Fibroblast of gingiva (primary cell): ENCODE measurements at regions not wholly inside any gene's neighbourhood (a gene's known extent, or its start where the extent isn't known, plus 50 kb on each side); places are given as distances from the start of the nearest gene placed in this dataset.

ENCODE experiments used
- DNase-seq: peaks from one replicate; pipeline ENCODE4 v3.0.0-alpha.2; 2011; ENCODE audit warnings: low read depth

DNA sequence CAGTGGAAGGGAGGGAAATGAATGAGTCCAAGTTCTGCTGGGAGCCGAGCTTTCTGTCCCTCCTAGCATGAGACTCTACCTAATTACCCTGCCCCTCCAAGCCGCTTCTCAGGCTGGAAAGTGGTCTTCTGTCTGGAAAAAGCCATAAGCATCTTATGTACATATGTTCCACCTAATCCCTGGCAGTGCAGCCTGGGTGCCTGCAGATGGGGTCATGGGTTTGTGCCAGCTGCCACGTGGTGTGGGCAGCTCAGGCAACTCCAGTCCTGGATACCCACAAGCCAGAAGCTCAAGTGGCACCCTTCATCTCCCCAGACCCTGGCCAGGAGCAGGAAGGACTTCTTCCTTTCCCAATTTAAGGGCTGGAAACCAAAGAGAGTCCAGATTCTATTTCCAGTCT, 253.1 kb downstream of the LY86 start:
- no peak for DNase-seq

DNA sequence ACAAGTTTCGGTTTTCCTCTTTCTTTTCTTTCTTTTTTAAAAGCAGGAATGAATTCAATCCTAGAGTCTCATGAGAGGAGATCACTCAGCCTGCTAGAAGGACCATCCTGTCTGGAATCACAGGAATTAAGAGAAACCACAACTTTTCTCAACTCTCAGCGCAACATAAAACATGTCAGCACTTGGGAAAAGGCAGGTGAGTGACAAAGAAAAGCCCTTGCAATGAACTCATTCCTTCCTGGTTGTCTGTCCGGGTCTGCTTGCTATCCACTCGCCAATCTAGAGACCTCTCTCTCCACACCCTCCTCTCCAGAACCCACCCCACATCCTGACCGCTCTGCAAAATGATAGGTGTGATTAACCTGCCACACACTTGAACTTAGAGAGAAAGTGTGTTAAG, 253.8 kb downstream of the LY86 start:
- no peak for DNase-seq

DNA sequence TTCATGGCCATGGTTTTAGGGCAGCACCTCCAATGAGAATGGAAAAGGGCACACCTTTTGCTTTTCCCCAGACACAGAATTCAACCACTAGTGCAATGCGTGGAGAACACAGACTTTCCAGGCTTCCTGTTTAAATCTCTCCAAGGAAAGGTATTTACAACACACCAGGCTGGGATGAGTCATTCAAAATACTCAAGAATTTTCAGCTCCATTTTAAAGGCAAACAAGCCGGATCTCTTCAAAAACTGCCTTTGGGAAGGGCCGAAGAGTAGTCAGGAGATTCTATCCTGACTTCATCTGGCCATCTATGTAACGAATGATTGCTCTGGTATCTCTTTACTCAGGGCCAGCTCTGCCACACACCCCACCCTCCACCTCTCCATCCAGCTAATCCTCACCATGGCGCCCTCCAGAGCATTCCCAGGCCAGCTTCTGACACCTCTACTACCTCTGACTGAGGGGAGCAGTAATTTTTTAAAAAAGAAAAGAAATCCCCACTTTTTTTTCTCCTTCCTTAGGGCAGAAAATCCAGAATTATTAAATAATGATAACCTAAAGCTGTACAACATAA, 254.6 kb downstream of the LY86 start:
- no peak for DNase-seq

- DNase-seq: no peak
Measured at GRCh38 chr6:6843777-6844176, 255.3 kb downstream of the LY86 start.

DNA sequence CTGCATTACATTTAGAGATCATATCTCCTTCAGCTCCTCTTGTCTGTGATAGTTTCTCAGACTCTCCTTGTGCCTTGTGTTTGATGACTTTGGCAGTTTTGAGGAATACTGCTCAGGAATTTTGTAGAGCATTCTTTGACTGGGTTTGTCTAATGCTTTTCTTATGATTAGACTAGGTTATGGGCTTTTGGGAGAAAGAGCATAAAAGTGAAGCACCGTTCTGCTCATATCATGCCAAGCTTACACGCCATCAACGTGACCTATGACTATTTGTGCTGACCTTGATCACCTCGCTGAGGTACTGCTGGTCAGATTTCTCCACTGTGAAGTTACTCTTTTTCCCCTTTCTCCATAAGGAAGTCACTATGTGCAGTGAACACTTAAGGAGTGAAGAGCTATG, 256.0 kb downstream of the LY86 start:
- no peak for DNase-seq

- no peak for DNase-seq
Measured at GRCh38 chr6:6845603-6846002, 257.1 kb downstream of the LY86 start.

DNA sequence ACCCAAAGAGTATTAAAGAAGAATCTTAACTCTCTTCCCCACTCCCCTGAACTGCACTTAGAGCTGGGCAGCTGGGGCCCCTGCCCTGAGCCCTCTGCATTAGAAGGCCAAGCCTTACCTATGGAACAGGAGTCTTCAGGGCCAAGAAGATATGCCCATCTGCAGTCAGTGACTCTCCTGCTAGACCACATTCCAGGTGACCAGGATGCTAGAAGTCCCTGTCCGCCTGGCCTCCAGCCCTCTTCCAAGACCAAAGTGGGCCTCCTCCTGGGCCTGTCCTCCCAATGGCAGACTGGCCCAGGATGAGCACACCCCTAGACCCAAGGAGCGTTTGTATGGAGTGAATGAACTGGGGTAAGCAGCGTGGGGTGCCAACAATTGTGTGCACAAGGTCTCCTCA, 259.1 kb downstream of the LY86 start:
- DNase-seq: no peak

DNA sequence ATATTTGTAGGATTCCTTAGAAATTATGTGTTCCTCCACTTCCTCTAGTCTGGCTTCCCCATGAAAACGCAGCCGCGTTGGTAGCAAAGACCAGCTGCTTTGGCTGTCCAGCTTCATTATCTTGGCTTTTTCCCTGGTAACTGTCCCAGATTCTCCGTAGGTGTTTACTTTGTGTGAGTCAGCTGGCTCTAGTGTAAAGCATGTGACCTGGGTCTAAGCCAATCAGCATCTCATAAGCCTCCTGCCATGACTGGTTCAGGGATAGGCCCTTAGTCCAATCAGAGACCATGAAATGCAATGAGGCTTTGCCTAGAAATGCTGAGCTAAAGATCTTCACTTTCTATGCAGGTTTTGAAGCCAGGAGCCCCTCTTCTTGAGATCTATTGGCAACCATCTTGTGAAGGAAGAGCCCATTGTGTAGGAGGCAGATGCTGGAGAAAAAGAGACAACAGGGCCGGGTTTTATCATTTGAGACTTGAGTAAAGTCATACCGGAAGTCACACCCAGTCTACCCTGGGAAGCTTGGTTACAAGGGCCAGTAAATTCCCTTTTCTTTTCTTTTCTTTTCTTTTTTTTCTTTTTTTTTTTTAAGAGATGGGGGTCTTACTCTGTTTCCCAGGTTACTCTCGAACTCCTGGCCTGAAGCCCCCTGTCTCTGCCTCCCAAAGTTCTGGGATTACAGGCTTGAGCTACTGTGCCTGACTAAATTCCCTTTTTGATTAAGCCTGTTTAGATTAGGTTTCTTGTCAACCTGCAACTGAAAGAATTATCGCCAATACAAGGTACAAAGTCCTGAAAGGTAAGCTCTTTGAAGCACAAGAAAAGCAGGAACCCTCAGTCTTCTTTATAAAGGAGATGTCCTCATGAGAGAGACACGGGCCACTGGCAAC, 256.5 kb upstream of the RREB1 start:
- peak; percentile 32 for DNase-seq

- DNase-seq: no peak
Measured at GRCh38 chr6:6851949-6852261, 255.9 kb upstream of the RREB1 start.

- DNase-seq: no peak
Measured at GRCh38 chr6:6856538-6857523, 250.9 kb upstream of the RREB1 start.

GRCh38 chr6:6857528-6857927, 250.2 kb upstream of the RREB1 start:
- no peak for DNase-seq

- DNase-seq: no peak
Measured at GRCh38 chr6:6858533-6858982, 249.2 kb upstream of the RREB1 start.

- no peak for DNase-seq
Measured at GRCh38 chr6:6859105-6859504, 248.7 kb upstream of the RREB1 start.

GRCh38 chr6:6859722-6860121, 248.0 kb upstream of the RREB1 start:
- DNase-seq: no peak

- no peak for DNase-seq
Measured at GRCh38 chr6:6860863-6861262, 246.9 kb upstream of the RREB1 start.

DNA sequence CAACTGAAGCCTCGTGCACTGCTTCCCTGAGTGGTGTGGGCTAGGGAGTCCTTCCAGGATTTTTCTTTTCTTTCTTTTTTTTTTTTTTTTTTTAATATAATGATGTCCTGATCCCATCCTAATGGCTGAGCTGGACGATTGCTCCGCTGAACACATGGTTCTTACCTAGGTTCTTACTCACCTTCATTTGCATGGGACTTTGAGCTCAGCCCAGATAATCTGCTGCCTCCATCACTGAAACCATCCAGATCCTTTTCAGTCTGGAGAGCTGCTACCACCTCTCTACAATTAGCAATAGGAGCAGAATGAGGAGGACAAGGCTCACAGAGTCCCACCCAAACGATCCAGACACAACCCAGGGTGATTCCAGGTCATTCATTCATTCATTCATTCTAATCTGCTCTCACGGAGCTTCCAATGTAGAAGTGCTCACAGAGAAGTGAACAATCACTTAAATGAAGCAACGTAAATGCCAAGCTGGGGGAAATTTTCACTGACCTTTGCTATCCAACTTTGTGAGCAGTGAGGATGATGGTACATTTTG, 246.3 kb upstream of the RREB1 start:
- no peak for DNase-seq

- DNase-seq: no peak
Measured at GRCh38 chr6:6861995-6862394, 245.8 kb upstream of the RREB1 start.

- no peak for DNase-seq
Measured at GRCh38 chr6:6863970-6864639, 243.7 kb upstream of the RREB1 start.

GRCh38 chr6:6865611-6866010, 242.2 kb upstream of the RREB1 start:
- no peak for DNase-seq

GRCh38 chr6:6866656-6867403, 240.9 kb upstream of the RREB1 start:
- no peak for DNase-seq

DNA sequence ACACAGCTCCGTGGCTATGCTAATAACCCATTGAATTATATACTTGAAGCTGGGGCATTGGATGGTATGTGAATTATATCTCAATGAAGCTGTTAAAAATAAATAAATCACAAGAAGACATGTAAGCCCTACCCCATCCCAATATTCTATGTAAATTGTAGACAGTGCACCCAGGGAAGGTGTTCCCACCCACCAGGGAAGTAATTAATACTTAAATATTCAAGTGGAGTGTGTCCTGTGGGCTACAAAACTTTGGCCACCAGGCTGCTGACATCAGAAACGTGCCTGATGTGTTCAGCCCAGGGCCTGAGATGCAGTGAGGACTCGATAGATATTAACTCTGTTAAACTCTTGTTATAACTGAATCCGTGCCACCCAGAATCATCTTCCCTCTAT, 240.4 kb upstream of the RREB1 start:
- no peak for DNase-seq
